HCT116 (cell line): ENCODE measurements at regions not wholly inside any gene's neighbourhood (a gene's known extent, or its start where the extent isn't known, plus 50 kb on each side); places are given as distances from the start of the nearest gene placed in this dataset.

Experiments
- ATAC-seq: fragments of 200-7000 bp; cut with Tn5 transposase; 2 replicates; pipeline ENCODE4 v1.9.1; 2020; ENCODE audit warnings: mild to moderate bottlenecking, moderate library complexity
- BruUV-seq: library from RNA; stranded (reverse); fragments of 400-500 nt; replicated peaks from 2 replicates; lab custom pipeline; 2021; lab: Mats Ljungman, UMichigan
- CTCF ChIA-PET: fragments of 300-600 bp; sonication (Branson Sonifier 250); formaldehyde crosslinking; loops from one replicate; lab custom pipeline; 2021; ENCODE audit warnings: antibody characterized with exemption; lab: Charles Lee
- POLR2A ChIA-PET: fragments of 300-600, 350-600 bp; sonication (Branson Sonifier 250); formaldehyde crosslinking; loops from one replicate; lab custom pipeline; 2021; ENCODE audit warnings: antibody characterized with exemption; lab: Charles Lee
- RAD21 ChIA-PET, 2 experiments: fragments of 300-600 bp; sonication (Branson Sonifier 250); formaldehyde crosslinking; loops; one replicate each; lab custom pipeline; 2023; ENCODE audit warnings: low total read pairs in 2 of 2; ENCODE audit not compliant: uncharacterized antibody in 2 of 2, unreplicated experiment in 2 of 2, low non-redundant PET in 1 of 2; lab: Charles Lee
- DNase-seq: peaks from one replicate; pipeline ENCODE4 v3.0.0-alpha.2; 2010; ENCODE audit warnings: low read depth, low spot score
- H2AFZ ChIP-seq: fragments of 200-600 bp; shearing (Covaris generic), sonication (generic); 2 replicates; pipeline ENCODE4 v1.6.1; 2017; ENCODE audit warnings: low read depth, mixed run types, mixed read lengths, antibody characterized with exemption, low read length; ENCODE audit not compliant: poor library complexity, severe bottlenecking
- H3K27ac ChIP-seq: 2 replicates; pipeline ENCODE4 v1.5.1; 2012; ENCODE audit warnings: low read depth, low read length
- H3K27me3 ChIP-seq: fragments of 200-600 bp; sonication (generic); 2 replicates; pipeline ENCODE4 v1.6.1; 2016; ENCODE audit warnings: mixed run types, low read length, mixed read lengths; ENCODE audit not compliant: insufficient read depth
- H3K36me3 ChIP-seq, 2 experiments: fragments of 200-500 bp in 1 of 2; fragments of 200-600 bp in 1 of 2; sonication (Bioruptor generic) in 1 of 2; sonication (generic) in 1 of 2; 2 replicates each; pipeline versions ENCODE4 v1.5.1 to v1.6.1; 2014 to 2016; ENCODE audit warnings: low read length in 2 of 2, inconsistent platforms in 1 of 2, mixed read lengths in 1 of 2, mixed run types in 1 of 2; ENCODE audit not compliant: insufficient read depth in 2 of 2, control insufficient read depth in 1 of 2
- H3K4me1 ChIP-seq, 2 experiments: fragments of 200-600 bp in 1 of 2; sonication (generic) in 1 of 2; 2 replicates each; pipeline versions ENCODE4 v1.5.1 to v1.6.1; 2012 to 2017; ENCODE audit warnings: low read length in 2 of 2, inconsistent platforms in 1 of 2, mild to moderate bottlenecking in 1 of 2, mixed read lengths in 1 of 2, mixed run types in 1 of 2, moderate library complexity in 1 of 2; ENCODE audit not compliant: insufficient read depth in 2 of 2, control insufficient read depth in 1 of 2
- H3K4me2 ChIP-seq: fragments of 200-600 bp; sonication (generic); 2 replicates; pipeline ENCODE4 v1.6.1; 2017; ENCODE audit warnings: mixed run types, low read length, mixed read lengths
- H3K4me3 ChIP-seq, 2 experiments: fragments of 200-600 bp in 1 of 2; sonication (generic) in 1 of 2; replicated peaks in 1 of 2; 2 replicates each; pipeline ENCODE4 v1.5.1; 2011 to 2016; ENCODE audit warnings: low read length in 2 of 2, control low read depth in 1 of 2, low read depth in 1 of 2, mild to moderate bottlenecking in 1 of 2, mixed read lengths in 1 of 2, mixed run types in 1 of 2
- H3K79me2 ChIP-seq: fragments of 200-600 bp; sonication (generic); 2 replicates; pipeline ENCODE4 v1.6.1; 2017; ENCODE audit warnings: mild to moderate bottlenecking, mixed run types, low read length, moderate library complexity, mixed read lengths; ENCODE audit not compliant: insufficient read depth
- H3K9ac ChIP-seq: fragments of 200-600 bp; sonication (generic); 2 replicates; pipeline ENCODE4 v1.6.1; 2016; ENCODE audit warnings: low read length, mixed read lengths
- H3K9me2 ChIP-seq: fragments of 200-600 bp; sonication (generic), shearing (Covaris generic); 2 replicates; pipeline ENCODE4 v1.6.1; 2017; ENCODE audit warnings: mixed run types, mild to moderate bottlenecking, moderate library complexity; ENCODE audit not compliant: insufficient read depth
- H3K9me3 ChIP-seq, 2 experiments: fragments of 200-500 bp in 1 of 2; fragments of 200-600 bp in 1 of 2; sonication (Bioruptor generic) in 1 of 2; sonication (generic) in 1 of 2; 2 replicates each; pipeline ENCODE4 v1.6.1; 2014 to 2017; ENCODE audit warnings: low read length in 2 of 2, mixed read lengths in 2 of 2, inconsistent platforms in 1 of 2, low read depth in 1 of 2, mild to moderate bottlenecking in 1 of 2, mixed run types in 1 of 2, moderate library complexity in 1 of 2; ENCODE audit not compliant: control insufficient read depth in 1 of 2, insufficient read depth in 1 of 2
- H4K20me1 ChIP-seq: fragments of 200-600 bp; sonication (generic), shearing (Covaris generic); 2 replicates; pipeline ENCODE4 v1.6.1; 2017; ENCODE audit warnings: mixed run types, mild to moderate bottlenecking, moderate library complexity; ENCODE audit not compliant: insufficient read depth
- CBX3 ChIP-seq: IDR thresholded peaks from 2 replicates; pipeline ENCODE4 v1.6.1; 2012; ENCODE audit warnings: low read depth
- CEBPB ChIP-seq: IDR thresholded peaks from 2 replicates; pipeline ENCODE4 v1.6.1; 2012; ENCODE audit warnings: low read depth
- EGR1 ChIP-seq: IDR thresholded peaks from 2 replicates; pipeline ENCODE4 v1.6.1; 2012; ENCODE audit warnings: low read depth
- ELF1 ChIP-seq: IDR thresholded peaks from 2 replicates; pipeline ENCODE4 v1.6.1; 2012; ENCODE audit warnings: low read depth, borderline replicate concordance
- EZH2 ChIP-seq: fragments of 200-600 bp; sonication (generic); IDR thresholded peaks from 2 replicates; pipeline ENCODE4 v1.6.1; 2017; ENCODE audit warnings: antibody characterized with exemption, mixed run types
- FOSL1 ChIP-seq: IDR thresholded peaks from 2 replicates; pipeline ENCODE4 v1.6.1; 2012; ENCODE audit warnings: low read depth
- JUND ChIP-seq: IDR thresholded peaks from 2 replicates; pipeline ENCODE4 v1.6.1; 2012
- POLR2A ChIP-seq: IDR thresholded peaks from 2 replicates; pipeline ENCODE4 v1.7.0; 2011; ENCODE audit warnings: borderline replicate concordance; ENCODE audit not compliant: insufficient read depth, insufficient read length; ENCODE audit errors: extremely low read depth
- POLR2AphosphoS5 ChIP-seq: IDR thresholded peaks from 2 replicates; pipeline ENCODE4 v1.6.1; 2011; ENCODE audit warnings: mild to moderate bottlenecking, low read depth, low read length, moderate library complexity
- RAD21 ChIP-seq: IDR thresholded peaks from 2 replicates; pipeline ENCODE4 v1.6.1; 2012; ENCODE audit warnings: low read depth, mild to moderate bottlenecking
- SIN3A ChIP-seq: IDR thresholded peaks from 2 replicates; pipeline ENCODE4 v1.6.1; 2012; ENCODE audit warnings: low read depth
- SP1 ChIP-seq: IDR thresholded peaks from 2 replicates; pipeline ENCODE4 v1.6.1; 2012; ENCODE audit warnings: low read depth
- SRF ChIP-seq: IDR thresholded peaks from 2 replicates; pipeline ENCODE4 v1.6.1; 2012; ENCODE audit warnings: low read depth
- TCF7L2 ChIP-seq: IDR thresholded peaks from 2 replicates; pipeline ENCODE4 v1.7.0; 2011; ENCODE audit warnings: borderline replicate concordance, inconsistent platforms; ENCODE audit not compliant: insufficient read depth, insufficient read length; ENCODE audit errors: extremely low read depth
- ZFX ChIP-seq: fragments of 450-650 bp; IDR thresholded peaks from 2 replicates; pipeline ENCODE4 v1.6.1; 2017
- ZNF274 ChIP-seq: fragments of 200-500 bp; sonication (Bioruptor generic); IDR thresholded peaks from 2 replicates; pipeline ENCODE4 v1.6.1; 2014; ENCODE audit warnings: mild to moderate bottlenecking, low read depth, low read length, inconsistent platforms
- intact Hi-C: fragments of 100-400 bp; cut with micrococcal nuclease; formaldehyde crosslinking; loops from 2 replicates; pipeline ENCODE4 v1.10.0; 2022
- TF ChIP-seq, protein P1 (sequence below): IDR thresholded peaks from 2 replicates; pipeline ENCODE4 v1.6.1; 2012; ENCODE audit warnings: low read depth
- TF ChIP-seq, protein P2 (sequence below): IDR thresholded peaks from 2 replicates; pipeline ENCODE4 v1.6.1; 2011; ENCODE audit warnings: mild to moderate bottlenecking, low read length, moderate library complexity; ENCODE audit not compliant: insufficient replicate concordance; ENCODE audit errors: extremely low read depth
- TF ChIP-seq, protein P3 (sequence below): IDR thresholded peaks from 2 replicates; pipeline ENCODE4 v1.6.1; 2012
- TF ChIP-seq, protein P4 (sequence below): IDR thresholded peaks from 2 replicates; pipeline ENCODE4 v1.6.1; 2012
- TF ChIP-seq, protein P5 (sequence below), 3 experiments: fragments of 200-600 bp in 1 of 3; sonication (generic) in 1 of 3; IDR thresholded peaks in 2 of 3; conservative IDR thresholded peaks in 1 of 3; 2 replicates each; pipeline ENCODE4 v1.5.1; 2012 to 2017; ENCODE audit warnings: low read depth in 2 of 3, low read length in 2 of 3, antibody characterized with exemption in 1 of 3, borderline replicate concordance in 1 of 3, control low read depth in 1 of 3, mild to moderate bottlenecking in 1 of 3, mixed read lengths in 1 of 3, mixed run types in 1 of 3, moderate library complexity in 1 of 3; ENCODE audit not compliant: insufficient read depth in 1 of 3

DNA sequence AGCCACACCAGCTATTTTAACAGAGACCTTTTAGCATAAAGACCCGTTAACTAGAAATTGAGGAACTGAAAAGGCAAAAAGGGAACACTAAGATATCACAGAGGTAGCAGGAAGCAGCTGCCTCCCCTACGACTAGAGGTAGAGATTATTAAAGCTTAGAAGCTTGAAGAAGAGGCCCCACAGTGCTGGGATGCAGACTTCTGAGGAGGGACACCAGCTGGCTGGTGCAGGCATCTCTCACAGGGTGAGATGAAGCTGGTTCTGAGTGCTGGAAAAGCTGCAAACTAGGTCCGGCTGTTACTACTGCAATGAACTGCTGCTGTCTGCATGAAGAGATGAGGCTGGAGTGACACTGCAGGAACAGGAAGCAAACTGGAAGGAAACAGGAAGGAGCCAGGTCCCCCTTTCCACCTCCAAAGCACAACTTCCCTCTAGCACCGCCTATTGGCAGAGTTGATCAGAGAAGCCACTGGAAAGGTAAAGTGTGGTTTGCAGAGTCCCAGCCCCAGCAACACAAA is 61.2 kb upstream of the MRPS9 start:
- CTCF ChIA-PET, result interaction anchor here (0.7 to 0.9 kb wide), 2 partner anchors 11 to 61 kb away, joined by 3 read pairs; partner anchors contain the start of gene MRPS9
- TF ChIP-seq POLR2AphosphoS5 (peak; percentile 81), SRF (no peak), TCF7L2 (no peak), RAD21 (peak; percentile 53), SIN3A (peak; percentile 50), EZH2 (no peak), ELF1 (peak; percentile 68), EGR1 (no peak), ZNF274 (no peak), POLR2A (no peak), SP1 (peak; percentile 33; the same call in 1 of the 2 replicates), CBX3 (peak; percentile 91), CEBPB (no peak), ZFX (no peak), JUND (no peak), FOSL1 (no peak)
- TF ChIP-seq, protein P1, sequence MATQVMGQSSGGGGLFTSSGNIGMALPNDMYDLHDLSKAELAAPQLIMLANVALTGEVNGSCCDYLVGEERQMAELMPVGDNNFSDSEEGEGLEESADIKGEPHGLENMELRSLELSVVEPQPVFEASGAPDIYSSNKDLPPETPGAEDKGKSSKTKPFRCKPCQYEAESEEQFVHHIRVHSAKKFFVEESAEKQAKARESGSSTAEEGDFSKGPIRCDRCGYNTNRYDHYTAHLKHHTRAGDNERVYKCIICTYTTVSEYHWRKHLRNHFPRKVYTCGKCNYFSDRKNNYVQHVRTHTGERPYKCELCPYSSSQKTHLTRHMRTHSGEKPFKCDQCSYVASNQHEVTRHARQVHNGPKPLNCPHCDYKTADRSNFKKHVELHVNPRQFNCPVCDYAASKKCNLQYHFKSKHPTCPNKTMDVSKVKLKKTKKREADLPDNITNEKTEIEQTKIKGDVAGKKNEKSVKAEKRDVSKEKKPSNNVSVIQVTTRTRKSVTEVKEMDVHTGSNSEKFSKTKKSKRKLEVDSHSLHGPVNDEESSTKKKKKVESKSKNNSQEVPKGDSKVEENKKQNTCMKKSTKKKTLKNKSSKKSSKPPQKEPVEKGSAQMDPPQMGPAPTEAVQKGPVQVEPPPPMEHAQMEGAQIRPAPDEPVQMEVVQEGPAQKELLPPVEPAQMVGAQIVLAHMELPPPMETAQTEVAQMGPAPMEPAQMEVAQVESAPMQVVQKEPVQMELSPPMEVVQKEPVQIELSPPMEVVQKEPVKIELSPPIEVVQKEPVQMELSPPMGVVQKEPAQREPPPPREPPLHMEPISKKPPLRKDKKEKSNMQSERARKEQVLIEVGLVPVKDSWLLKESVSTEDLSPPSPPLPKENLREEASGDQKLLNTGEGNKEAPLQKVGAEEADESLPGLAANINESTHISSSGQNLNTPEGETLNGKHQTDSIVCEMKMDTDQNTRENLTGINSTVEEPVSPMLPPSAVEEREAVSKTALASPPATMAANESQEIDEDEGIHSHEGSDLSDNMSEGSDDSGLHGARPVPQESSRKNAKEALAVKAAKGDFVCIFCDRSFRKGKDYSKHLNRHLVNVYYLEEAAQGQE, result no peak
- TF ChIP-seq, protein P2, sequence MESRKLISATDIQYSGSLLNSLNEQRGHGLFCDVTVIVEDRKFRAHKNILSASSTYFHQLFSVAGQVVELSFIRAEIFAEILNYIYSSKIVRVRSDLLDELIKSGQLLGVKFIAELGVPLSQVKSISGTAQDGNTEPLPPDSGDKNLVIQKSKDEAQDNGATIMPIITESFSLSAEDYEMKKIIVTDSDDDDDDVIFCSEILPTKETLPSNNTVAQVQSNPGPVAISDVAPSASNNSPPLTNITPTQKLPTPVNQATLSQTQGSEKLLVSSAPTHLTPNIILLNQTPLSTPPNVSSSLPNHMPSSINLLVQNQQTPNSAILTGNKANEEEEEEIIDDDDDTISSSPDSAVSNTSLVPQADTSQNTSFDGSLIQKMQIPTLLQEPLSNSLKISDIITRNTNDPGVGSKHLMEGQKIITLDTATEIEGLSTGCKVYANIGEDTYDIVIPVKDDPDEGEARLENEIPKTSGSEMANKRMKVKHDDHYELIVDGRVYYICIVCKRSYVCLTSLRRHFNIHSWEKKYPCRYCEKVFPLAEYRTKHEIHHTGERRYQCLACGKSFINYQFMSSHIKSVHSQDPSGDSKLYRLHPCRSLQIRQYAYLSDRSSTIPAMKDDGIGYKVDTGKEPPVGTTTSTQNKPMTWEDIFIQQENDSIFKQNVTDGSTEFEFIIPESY, result no peak
- TF ChIP-seq, protein P3, sequence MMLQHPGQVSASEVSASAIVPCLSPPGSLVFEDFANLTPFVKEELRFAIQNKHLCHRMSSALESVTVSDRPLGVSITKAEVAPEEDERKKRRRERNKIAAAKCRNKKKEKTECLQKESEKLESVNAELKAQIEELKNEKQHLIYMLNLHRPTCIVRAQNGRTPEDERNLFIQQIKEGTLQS, result no peak
- TF ChIP-seq, protein P4, sequence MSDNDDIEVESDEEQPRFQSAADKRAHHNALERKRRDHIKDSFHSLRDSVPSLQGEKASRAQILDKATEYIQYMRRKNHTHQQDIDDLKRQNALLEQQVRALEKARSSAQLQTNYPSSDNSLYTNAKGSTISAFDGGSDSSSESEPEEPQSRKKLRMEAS, result peak; percentile 44; the same call in 1 of the 2 replicates
- TF ChIP-seq, protein P5, sequence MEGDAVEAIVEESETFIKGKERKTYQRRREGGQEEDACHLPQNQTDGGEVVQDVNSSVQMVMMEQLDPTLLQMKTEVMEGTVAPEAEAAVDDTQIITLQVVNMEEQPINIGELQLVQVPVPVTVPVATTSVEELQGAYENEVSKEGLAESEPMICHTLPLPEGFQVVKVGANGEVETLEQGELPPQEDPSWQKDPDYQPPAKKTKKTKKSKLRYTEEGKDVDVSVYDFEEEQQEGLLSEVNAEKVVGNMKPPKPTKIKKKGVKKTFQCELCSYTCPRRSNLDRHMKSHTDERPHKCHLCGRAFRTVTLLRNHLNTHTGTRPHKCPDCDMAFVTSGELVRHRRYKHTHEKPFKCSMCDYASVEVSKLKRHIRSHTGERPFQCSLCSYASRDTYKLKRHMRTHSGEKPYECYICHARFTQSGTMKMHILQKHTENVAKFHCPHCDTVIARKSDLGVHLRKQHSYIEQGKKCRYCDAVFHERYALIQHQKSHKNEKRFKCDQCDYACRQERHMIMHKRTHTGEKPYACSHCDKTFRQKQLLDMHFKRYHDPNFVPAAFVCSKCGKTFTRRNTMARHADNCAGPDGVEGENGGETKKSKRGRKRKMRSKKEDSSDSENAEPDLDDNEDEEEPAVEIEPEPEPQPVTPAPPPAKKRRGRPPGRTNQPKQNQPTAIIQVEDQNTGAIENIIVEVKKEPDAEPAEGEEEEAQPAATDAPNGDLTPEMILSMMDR (IDR thresholded peaks at IDR 0.05 in 2 of 3, conservative IDR thresholded peaks at IDR 0.05 in 1 of 3; ENCODE audit: borderline replicate concordance in 1 of 3, insufficient read depth in 1 of 3, low read depth in 2 of 3, low read length in 2 of 3), result peak; percentile 48 to 83 (median 72); a peak in 5 of 6 replicates

More for the DNA sequence above, 61.2 kb upstream of the MRPS9 start:
- Histone ChIP-seq H3K27ac (no peak overlapping the region), H3K9me3 (no peaks in the 10 kb centered on the region), H3K4me3 (peak overlapping the region; percentile 41 to 49), H2AFZ (peak overlapping the region; percentile 7), H3K27me3 (no peaks in the 10 kb centered on the region), H3K4me2 (peak overlapping the region; percentile 52), H3K79me2 (no peaks in the 10 kb centered on the region), H3K9ac (no peak overlapping the region), H3K9me2 (no peaks in the 10 kb centered on the region), H4K20me1 (no peaks in the 10 kb centered on the region), H3K4me1 (peaks cover 0 to 12% of the 10 kb centered on the region in 2 experiments; a peak in 1 of 4 replicates), H3K36me3 (no peaks in the 10 kb centered on the region)
- peak; percentile 40 for DNase-seq
- intact Hi-C loops, result loop anchor here (2.0 kb wide), 1 partner anchor 20 kb away; no protein-coding TSS in a partner anchor
- no TSS peak for BruUV-seq
- peak; percentile 96 for ATAC-seq
- ChIA-PET POLR2A (interaction anchor here (0.9 kb wide), 1 partner anchor 61 kb away, joined by 3 read pairs; the partner anchor contains the start of gene MRPS9), RAD21 (no interaction called here)
